ENCODE measurements at regions not wholly inside any gene's neighbourhood (a gene's known extent, or its start where the extent isn't known, plus 50 kb on each side); places are given as distances from the start of the nearest gene placed in this dataset.

GRCh38 chr2:121019756-121020155, 265.2 kb downstream of the TFCP2L1 start:
- DNase-seq (ENCODE audit: low read depth in 1 of 2, low spot score in 1 of 2): no peak
- Histone ChIP-seq H3K36me3 (no peaks in the 10 kb centered on the region), H3K27me3 (no peaks in the 10 kb centered on the region), H3K4me3 (no peak overlapping the region), H3K27ac (no peak overlapping the region), H3K9me3 (ENCODE audit: low read depth) (no peaks in the 10 kb centered on the region), H3K4me1 (ENCODE audit: low read depth) (no peaks in the 10 kb centered on the region)
- TF ChIP-seq CTCF (IDR thresholded peaks at IDR 0.05; ENCODE audit: low read depth, low read length): no peak

- H3K9me3 ChIP-seq (ENCODE audit: low read depth): no peaks in the 10 kb centered on the region
- no peak overlapping the region for H3K27ac ChIP-seq
- H3K4me3 ChIP-seq: no peak overlapping the region
- DNase-seq (ENCODE audit: low read depth in 1 of 2, low spot score in 1 of 2): no peak
- no peaks in the 10 kb centered on the region for H3K4me1 ChIP-seq (ENCODE audit: low read depth)
- H3K27me3 ChIP-seq: no peaks in the 10 kb centered on the region
- no peaks in the 10 kb centered on the region for H3K36me3 ChIP-seq
- TF ChIP-seq CTCF (IDR thresholded peaks at IDR 0.05; ENCODE audit: low read depth, low read length): no peak
These were observed 263.3 kb downstream of the TFCP2L1 start for GRCh38 chr2:121021685-121022084.

- TF ChIP-seq CTCF (IDR thresholded peaks at IDR 0.05; ENCODE audit: low read depth, low read length): no peak
- no peak for DNase-seq (ENCODE audit: low read depth in 1 of 2, low spot score in 1 of 2)
These were observed 256.4 kb downstream of the TFCP2L1 start for GRCh38 chr2:121028577-121028976.

GRCh38 chr2:121030523-121030922, 254.5 kb downstream of the TFCP2L1 start:
- DNase-seq (ENCODE audit: low read depth in 1 of 2, low spot score in 1 of 2): no peak
- TF ChIP-seq CTCF (IDR thresholded peaks at IDR 0.05; ENCODE audit: low read depth, low read length): no peak
- H3K27ac ChIP-seq: no peak overlapping the region
- no peaks in the 10 kb centered on the region for H3K4me1 ChIP-seq (ENCODE audit: low read depth)
- peaks cover 21% of the 10 kb centered on the region for H3K27me3 ChIP-seq
- no peaks in the 10 kb centered on the region for H3K36me3 ChIP-seq
- H3K4me3 ChIP-seq: no peak overlapping the region
- no peaks in the 10 kb centered on the region for H3K9me3 ChIP-seq (ENCODE audit: low read depth)

More at GRCh38 chr2:121028577-121028976, 256.4 kb downstream of the TFCP2L1 start:
- Histone ChIP-seq H3K4me1 (ENCODE audit: low read depth) (no peaks in the 10 kb centered on the region), H3K27ac (no peak overlapping the region), H3K4me3 (no peak overlapping the region), H3K36me3 (no peaks in the 10 kb centered on the region), H3K9me3 (ENCODE audit: low read depth) (no peaks in the 10 kb centered on the region), H3K27me3 (peaks cover 21% of the 10 kb centered on the region)

- Histone ChIP-seq H3K4me3 (no peak overlapping the region), H3K9me3 (ENCODE audit: low read depth) (no peaks in the 10 kb centered on the region), H3K36me3 (no peaks in the 10 kb centered on the region), H3K27me3 (peaks cover 21% of the 10 kb centered on the region), H3K27ac (no peak overlapping the region), H3K4me1 (ENCODE audit: low read depth) (peaks cover 5% of the 10 kb centered on the region)
- DNase-seq (ENCODE audit: low read depth in 1 of 2, low spot score in 1 of 2): no peak
- TF ChIP-seq CTCF (IDR thresholded peaks at IDR 0.05; ENCODE audit: low read depth, low read length): no peak
These were observed 253.2 kb downstream of the TFCP2L1 start for GRCh38 chr2:121031568-121032340.

Measured in cardiac muscle cell (in vitro differentiated cells and primary cell).